ENCODE measurements at regions not wholly inside any gene's neighbourhood (a gene's known extent, or its start where the extent isn't known, plus 50 kb on each side); places are given as distances from the start of the nearest gene placed in this dataset.

- Mint-ChIP-seq H3K36me3 (ENCODE audit: low read depth) (0 out of 2 replicates have a peak, but pooled peaks cover 4% of the 10 kb centered on the region), H3K4me3 (no peak overlapping the region), H3K27ac (no peak overlapping the region), H3K27me3 (ENCODE audit: insufficient read depth) (no peaks in the 10 kb centered on the region), H3K4me1 (ENCODE audit: low read depth) (no peaks in the 10 kb centered on the region), H3K9me3 (peaks cover 21% of the 10 kb centered on the region)
- TF ChIP-seq CTCF (IDR thresholded peaks at IDR 0.05): no peak
- no peak for DNase-seq
Measured at GRCh38 chr4:66842724-66843088, 702.6 kb downstream of the CENPC start.

GRCh38 chr4:66842026-66842723 lies 703.1 kb downstream of the CENPC start:
- H3K4me1 Mint-ChIP-seq (ENCODE audit: low read depth): no peaks in the 10 kb centered on the region
- peaks cover 21% of the 10 kb centered on the region for H3K9me3 Mint-ChIP-seq
- no peak for DNase-seq
- no peak overlapping the region for H3K4me3 Mint-ChIP-seq
- no peak overlapping the region for H3K27ac Mint-ChIP-seq
- H3K36me3 Mint-ChIP-seq (ENCODE audit: low read depth): 0 out of 2 replicates have a peak, but pooled peaks cover 4% of the 10 kb centered on the region
- no peak for TF ChIP-seq CTCF (IDR thresholded peaks at IDR 0.05)
- H3K27me3 Mint-ChIP-seq (ENCODE audit: insufficient read depth): no peaks in the 10 kb centered on the region

- H3K27me3 Mint-ChIP-seq (ENCODE audit: insufficient read depth): no peaks in the 10 kb centered on the region
- H3K4me3 Mint-ChIP-seq: no peak overlapping the region
- no peaks in the 10 kb centered on the region for H3K4me1 Mint-ChIP-seq (ENCODE audit: low read depth)
Measured at GRCh38 chr4:66840178-66840577, 705.1 kb downstream of the CENPC start.

GRCh38 chr4:66837279-66837922 lies 707.9 kb downstream of the CENPC start:
- peaks cover 19% of the 10 kb centered on the region for H3K9me3 Mint-ChIP-seq

More at GRCh38 chr4:66840178-66840577, 705.1 kb downstream of the CENPC start:
- no peak for DNase-seq
- TF ChIP-seq CTCF (IDR thresholded peaks at IDR 0.05): no peak
- H3K27ac Mint-ChIP-seq: no peak overlapping the region
- H3K36me3 Mint-ChIP-seq (ENCODE audit: low read depth): 0 out of 2 replicates have a peak, but pooled peaks cover 4% of the 10 kb centered on the region
- H3K9me3 Mint-ChIP-seq: peaks cover 17% of the 10 kb centered on the region

GRCh38 chr4:66829310-66829709 lies 716.0 kb downstream of the CENPC start:
- Mint-ChIP-seq H3K27ac (no peak overlapping the region), H3K36me3 (ENCODE audit: low read depth) (no peaks in the 10 kb centered on the region), H3K27me3 (ENCODE audit: insufficient read depth) (no peaks in the 10 kb centered on the region), H3K4me1 (ENCODE audit: low read depth) (no peaks in the 10 kb centered on the region), H3K4me3 (no peak overlapping the region), H3K9me3 (peaks cover 30% of the 10 kb centered on the region)
- no peak for DNase-seq
- TF ChIP-seq CTCF (IDR thresholded peaks at IDR 0.05): no peak

More at GRCh38 chr4:66837279-66837922, 707.9 kb downstream of the CENPC start:
- H3K27me3 Mint-ChIP-seq (ENCODE audit: insufficient read depth): no peaks in the 10 kb centered on the region
- 0 out of 2 replicates have a peak, but pooled peaks cover 4% of the 10 kb centered on the region for H3K36me3 Mint-ChIP-seq (ENCODE audit: low read depth)
- no peaks in the 10 kb centered on the region for H3K4me1 Mint-ChIP-seq (ENCODE audit: low read depth)
- TF ChIP-seq CTCF (IDR thresholded peaks at IDR 0.05): no peak
- DNase-seq: no peak
- H3K4me3 Mint-ChIP-seq: no peak overlapping the region
- H3K27ac Mint-ChIP-seq: no peak overlapping the region
